Cardiac septum (tissue), 1 donor: ENCODE measurements at regions not wholly inside any gene's neighbourhood (a gene's known extent, or its start where the extent isn't known, plus 50 kb on each side); places are given as distances from the start of the nearest gene placed in this dataset.
"Not testable (repeated sequence)": the region's sequence is repeated elsewhere in the genome, so short reads cannot be mapped to it uniquely, and the experiment has no call there.

Experiments used
- DNase-seq: peaks from one replicate; pipeline ENCODE4 v3.0.0-alpha.2; 2020; ENCODE audit warnings: low spot score
- intact Hi-C: fragments of 100-400 bp; cut with DNase I; formaldehyde crosslinking; loops from one replicate; pipeline ENCODE4 v1.14.0; 2022
- donor health status: DM: no; HTN: no; CAD: no.

DNA sequence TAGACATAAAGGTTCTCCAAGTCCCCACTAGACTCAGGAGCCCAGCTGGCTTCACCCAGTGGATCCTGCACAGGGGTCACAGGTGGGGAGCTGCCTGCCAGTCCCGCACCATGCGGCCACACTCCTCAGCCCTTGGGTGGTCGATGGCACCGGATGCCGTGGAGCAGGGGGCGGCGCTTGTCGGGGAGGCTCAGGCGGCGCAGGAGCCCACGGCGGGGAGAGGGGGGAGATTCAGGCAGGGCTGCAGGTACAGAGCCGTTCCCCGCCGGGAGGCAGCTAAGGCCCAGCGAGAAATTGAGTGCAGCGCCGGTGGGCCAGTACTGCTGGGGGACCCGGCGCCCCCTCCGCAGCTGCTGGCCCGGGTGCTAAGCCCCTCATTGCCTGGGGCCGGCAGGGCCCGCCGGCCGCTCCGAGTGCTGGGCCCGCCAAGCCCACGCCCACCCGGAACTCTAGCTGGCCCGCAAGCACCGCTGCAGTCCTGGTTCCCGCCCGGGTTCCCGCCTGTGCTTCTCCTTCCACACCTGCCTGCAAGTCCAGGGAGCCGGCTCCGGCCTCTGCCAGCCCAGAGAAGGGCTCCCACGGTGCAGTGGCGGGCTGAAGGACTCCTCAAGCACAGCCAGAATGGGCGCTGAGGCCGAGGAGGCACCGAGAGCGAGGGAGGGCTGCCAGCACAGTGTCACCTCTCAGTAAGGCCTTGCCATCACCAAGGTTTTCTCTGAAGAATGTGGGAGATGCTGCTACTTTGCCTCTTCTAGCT is 58.4 kb upstream of the PPP1R12A start:
- intact Hi-C loops, result no loop called here
- no peak for DNase-seq

DNA sequence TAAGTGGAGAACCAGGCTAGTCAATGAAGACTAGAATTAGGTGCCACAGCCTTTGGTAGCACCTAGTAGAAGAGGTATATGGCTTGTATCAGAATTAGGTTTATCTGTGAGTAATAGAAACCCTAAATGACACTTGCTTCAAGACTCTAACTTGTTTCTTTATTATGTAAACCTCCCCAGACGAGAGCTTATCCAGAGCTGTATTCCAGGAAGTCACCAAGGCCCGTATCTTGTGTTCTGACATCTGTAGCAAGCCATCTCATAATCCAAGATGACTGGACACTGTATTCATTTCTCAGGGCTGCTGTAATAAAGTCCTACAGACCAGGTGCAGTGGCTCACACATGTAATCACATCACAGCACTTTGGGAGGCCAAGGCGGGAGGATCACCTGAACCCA is 56.7 kb upstream of the PPP1R12A start:
- DNase-seq, result no peak

DNA sequence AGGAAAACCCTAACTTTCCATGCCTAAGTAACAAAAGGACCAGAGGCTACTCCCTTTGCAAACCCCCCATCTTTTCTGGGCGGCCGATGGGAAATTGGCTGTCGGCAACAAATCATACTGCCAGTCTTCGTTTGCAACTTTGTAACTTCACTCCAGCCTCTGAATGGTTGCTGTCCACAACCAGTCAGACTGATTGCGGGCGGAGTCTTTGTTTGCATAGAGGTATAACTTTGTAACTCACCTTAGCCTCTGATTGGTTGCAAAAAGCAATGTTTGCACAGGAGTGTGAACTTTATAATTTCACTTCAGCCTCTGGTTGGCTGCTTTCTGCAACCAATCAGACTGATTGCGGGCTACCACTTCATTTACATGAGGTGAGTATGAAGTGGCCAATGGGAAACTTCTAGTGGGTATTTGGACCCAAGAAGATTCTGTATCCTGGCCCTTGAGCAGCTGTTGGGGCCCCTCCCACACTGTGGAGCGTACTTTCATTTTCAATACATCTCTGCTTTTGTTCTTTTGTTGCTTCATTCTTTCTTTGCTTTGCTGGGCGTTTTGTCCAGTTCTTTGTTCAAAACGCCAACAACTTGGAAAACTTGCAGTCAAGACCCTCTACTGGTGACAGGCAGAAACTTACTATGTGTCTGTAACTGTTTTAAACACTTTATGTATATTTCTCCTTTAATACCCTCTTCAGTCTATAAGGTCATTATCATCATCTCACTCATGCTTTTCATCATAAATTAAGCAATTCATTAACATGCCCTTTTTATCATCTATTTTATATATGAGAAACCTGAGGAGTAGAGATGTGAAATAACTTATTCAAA is 55.8 kb upstream of the PPP1R12A start:
- DNase-seq, intact Hi-C loops: not testable (repeated sequence)

More for the DNA sequence above, 56.7 kb upstream of the PPP1R12A start:
- intact Hi-C loops, result no loop called here

DNA sequence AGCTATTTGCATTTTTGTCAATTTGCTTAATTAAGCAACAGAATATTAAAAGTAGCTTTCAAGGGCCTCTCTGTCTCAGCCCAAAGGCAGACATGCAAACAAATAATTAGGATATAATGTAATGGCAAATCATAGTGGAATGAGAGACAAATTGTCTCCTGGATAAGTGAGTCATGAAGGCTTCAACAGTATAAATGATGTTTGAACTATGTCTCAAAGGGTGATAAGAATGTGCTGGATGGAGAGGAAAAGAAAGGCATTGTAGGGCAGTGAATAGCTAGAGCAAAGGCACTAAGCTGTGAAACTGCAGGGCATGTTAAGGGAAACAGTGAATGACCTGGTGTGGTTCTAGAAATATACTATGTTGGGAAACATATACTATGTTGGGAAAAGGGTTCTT is 53.5 kb upstream of the PPP1R12A start:
- no peak for DNase-seq
- intact Hi-C loops, result loop anchor here (10.0 kb wide), 1 partner anchor 94 kb away; no protein-coding TSS in a partner anchor

DNA sequence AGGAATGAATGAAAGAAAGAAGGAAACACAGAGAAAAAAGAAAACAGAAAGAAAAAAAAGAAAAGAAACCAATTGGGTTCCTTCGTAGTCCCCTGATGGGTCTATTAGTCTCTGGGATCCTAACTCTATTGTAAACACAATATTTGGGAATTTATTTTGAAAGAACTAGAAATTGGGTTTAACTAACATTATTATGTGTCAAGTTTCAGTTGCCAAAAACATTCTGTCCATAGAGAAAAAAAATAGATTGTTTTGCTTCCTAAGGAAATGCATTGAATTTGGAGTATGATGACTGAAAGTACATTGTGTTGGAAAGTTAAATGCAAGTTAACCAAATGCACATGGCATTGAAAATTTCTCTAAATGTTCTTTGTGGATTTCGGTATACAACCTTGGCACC is 52.8 kb upstream of the PPP1R12A start:
- no peak for DNase-seq
- intact Hi-C loops, result loop anchor here (10.0 kb wide), 1 partner anchor 93 kb away; no protein-coding TSS in a partner anchor
